GM21723 (cell line): ENCODE measurements at regions not wholly inside any gene's neighbourhood (a gene's known extent, or its start where the extent isn't known, plus 50 kb on each side); places are given as distances from the start of the nearest gene placed in this dataset.
"Not testable (repeated sequence)": the region's sequence is repeated elsewhere in the genome, so short reads cannot be mapped to it uniquely, and the experiment has no call there.

ENCODE experiments used
- ATAC-seq: cut with Tn5 transposase; IDR thresholded peaks from one replicate; pipeline ENCODE4 v1.9.1; 2021; ENCODE audit warnings: mild to moderate bottlenecking, moderate library complexity; ENCODE audit not compliant: unreplicated experiment

- no peak for ATAC-seq
These were observed 174.9 kb upstream of the CTSO start for GRCh38 chr4:156128616-156129015.

GRCh38 chr4:156118507-156119220 is 165.0 kb upstream of the CTSO start:
- no peak for ATAC-seq

GRCh38 chr4:156117743-156118142 is 164.1 kb upstream of the CTSO start:
- ATAC-seq = no peak

GRCh38 chr4:156116991-156117390 is 163.3 kb upstream of the CTSO start:
- no peak for ATAC-seq

- no peak for ATAC-seq
These were observed 159.6 kb upstream of the CTSO start for GRCh38 chr4:156113138-156113765.

- ATAC-seq = no peak
These were observed 158.0 kb upstream of the CTSO start for GRCh38 chr4:156111686-156112085.

- no peak for ATAC-seq
These were observed 156.6 kb upstream of the CTSO start for GRCh38 chr4:156109943-156110900.

GRCh38 chr4:156109087-156109486 is 155.4 kb upstream of the CTSO start:
- not testable (repeated sequence) for ATAC-seq

- no peak for ATAC-seq
These were observed 149.6 kb upstream of the CTSO start for GRCh38 chr4:156103311-156103710.

GRCh38 chr4:156102411-156102810 is 148.7 kb upstream of the CTSO start:
- no peak for ATAC-seq

- no peak for ATAC-seq
These were observed 147.9 kb upstream of the CTSO start for GRCh38 chr4:156101571-156101970.

- no peak for ATAC-seq
These were observed 147.0 kb upstream of the CTSO start for GRCh38 chr4:156100651-156101050.

GRCh38 chr4:156098805-156099204 is 145.1 kb upstream of the CTSO start:
- no peak for ATAC-seq

GRCh38 chr4:156085100-156085499 is 131.4 kb upstream of the CTSO start:
- no peak for ATAC-seq

- ATAC-seq = no peak
These were observed 130.7 kb upstream of the CTSO start for GRCh38 chr4:156084373-156084772.

- ATAC-seq = no peak
These were observed 120.3 kb upstream of the CTSO start for GRCh38 chr4:156073976-156074375.

- no peak for ATAC-seq
These were observed 107.0 kb upstream of the CTSO start for GRCh38 chr4:156060661-156061060.

GRCh38 chr4:156053174-156053573 is 99.5 kb upstream of the CTSO start:
- ATAC-seq = no peak

GRCh38 chr4:156052116-156052515 is 98.5 kb upstream of the CTSO start:
- ATAC-seq = no peak

- no peak for ATAC-seq
These were observed 85.1 kb upstream of the CTSO start for GRCh38 chr4:156038772-156039171.

GRCh38 chr4:156036496-156036895 is 82.8 kb upstream of the CTSO start:
- no peak for ATAC-seq

GRCh38 chr4:156029691-156030090 is 76.0 kb upstream of the CTSO start:
- no peak for ATAC-seq
